ENCODE measurements at regions not wholly inside any gene's neighbourhood (a gene's known extent, or its start where the extent isn't known, plus 50 kb on each side); places are given as distances from the start of the nearest gene placed in this dataset.

DNA sequence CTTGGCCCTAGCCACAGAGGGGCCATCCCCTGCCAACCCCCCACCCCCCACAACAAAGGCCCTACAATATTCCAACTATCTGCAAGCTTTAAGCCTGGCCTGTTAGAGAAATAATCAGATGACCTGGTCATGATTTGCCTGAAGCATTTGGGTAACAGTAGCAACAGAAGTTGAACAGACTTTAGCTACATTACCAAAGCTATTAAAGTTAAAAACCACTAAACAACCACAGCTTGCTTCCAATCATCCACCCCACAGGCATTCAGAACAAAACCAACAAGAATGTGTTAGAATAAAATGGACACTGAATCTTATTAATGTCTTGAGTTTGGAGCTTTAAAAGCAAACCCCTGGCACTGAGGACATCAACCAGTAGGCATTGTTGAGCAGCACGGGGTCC, 250.9 kb downstream of the LRFN2 start:
- H3K27ac Mint-ChIP-seq (ENCODE audit: unreplicated experiment) = no peak overlapping the region
- TF ChIP-seq, protein P1, sequence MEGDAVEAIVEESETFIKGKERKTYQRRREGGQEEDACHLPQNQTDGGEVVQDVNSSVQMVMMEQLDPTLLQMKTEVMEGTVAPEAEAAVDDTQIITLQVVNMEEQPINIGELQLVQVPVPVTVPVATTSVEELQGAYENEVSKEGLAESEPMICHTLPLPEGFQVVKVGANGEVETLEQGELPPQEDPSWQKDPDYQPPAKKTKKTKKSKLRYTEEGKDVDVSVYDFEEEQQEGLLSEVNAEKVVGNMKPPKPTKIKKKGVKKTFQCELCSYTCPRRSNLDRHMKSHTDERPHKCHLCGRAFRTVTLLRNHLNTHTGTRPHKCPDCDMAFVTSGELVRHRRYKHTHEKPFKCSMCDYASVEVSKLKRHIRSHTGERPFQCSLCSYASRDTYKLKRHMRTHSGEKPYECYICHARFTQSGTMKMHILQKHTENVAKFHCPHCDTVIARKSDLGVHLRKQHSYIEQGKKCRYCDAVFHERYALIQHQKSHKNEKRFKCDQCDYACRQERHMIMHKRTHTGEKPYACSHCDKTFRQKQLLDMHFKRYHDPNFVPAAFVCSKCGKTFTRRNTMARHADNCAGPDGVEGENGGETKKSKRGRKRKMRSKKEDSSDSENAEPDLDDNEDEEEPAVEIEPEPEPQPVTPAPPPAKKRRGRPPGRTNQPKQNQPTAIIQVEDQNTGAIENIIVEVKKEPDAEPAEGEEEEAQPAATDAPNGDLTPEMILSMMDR (IDR thresholded peaks at IDR 0.05; ENCODE audit: unreplicated experiment) = no peak
- no peaks in the 10 kb centered on the region for H3K36me3 Mint-ChIP-seq (ENCODE audit: insufficient read depth, unreplicated experiment)
- BruUV-seq (replicated peaks) = no TSS peak
- H3K4me3 Mint-ChIP-seq (ENCODE audit: low read depth, unreplicated experiment) = no peak overlapping the region
- intact Hi-C loops (cut with micrococcal nuclease; ENCODE audit: unreplicated experiment) = no loop called here
- no peak for DNase-seq
- peaks cover 87% of the 10 kb centered on the region for H3K27me3 Mint-ChIP-seq (ENCODE audit: unreplicated experiment)
- H3K9me3 Mint-ChIP-seq (ENCODE audit: low read depth, unreplicated experiment) = no peaks in the 10 kb centered on the region
- no peaks in the 10 kb centered on the region for H3K4me1 Mint-ChIP-seq (ENCODE audit: low read depth, unreplicated experiment)
- CTCF ChIA-PET = interaction anchor here (1.1 kb wide), 1 partner anchor 18 kb away, joined by 3 read pairs; no protein-coding TSS in a partner anchor

DNA sequence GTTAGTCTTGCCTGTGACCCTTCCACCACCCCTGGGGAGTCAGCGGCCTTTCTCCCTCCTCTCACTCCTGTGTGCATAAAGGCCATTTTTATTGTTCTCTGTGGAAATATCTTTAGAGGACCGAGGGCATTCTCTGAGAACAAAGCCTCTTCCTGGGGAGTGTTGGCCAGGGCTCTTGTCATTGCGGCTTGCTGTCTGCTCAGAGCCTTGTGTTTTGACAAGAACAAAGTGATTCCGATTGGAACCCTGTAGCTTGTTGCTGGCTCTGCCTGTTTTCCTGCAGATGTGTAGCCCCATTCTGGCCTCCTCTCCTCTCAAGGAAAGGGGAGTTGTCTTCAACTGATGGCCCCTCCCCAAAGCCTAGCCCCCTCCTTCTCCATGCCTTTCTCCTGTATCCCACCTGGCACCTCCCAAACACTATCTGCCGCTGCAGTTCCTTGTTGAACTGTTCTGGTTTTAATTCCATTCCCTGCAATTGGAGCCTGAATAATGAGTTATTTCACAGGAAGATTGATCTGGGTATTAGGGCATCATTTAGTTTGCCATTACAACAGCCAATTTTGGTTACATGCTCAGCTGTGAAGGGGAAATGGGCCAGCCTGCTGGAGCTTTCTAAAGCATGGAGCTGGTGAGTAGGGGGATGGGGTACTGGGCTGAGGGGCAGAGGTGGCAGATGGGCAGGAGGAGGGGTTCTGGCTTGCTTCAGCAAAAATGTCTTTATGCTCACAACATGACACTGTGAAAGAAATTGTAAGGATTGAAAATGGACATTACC, 252.5 kb downstream of the LRFN2 start:
- CTCF ChIA-PET = no interaction called here
- no peak for DNase-seq
- H3K4me1 Mint-ChIP-seq (ENCODE audit: low read depth, unreplicated experiment) = no peaks in the 10 kb centered on the region
- TF ChIP-seq, protein P1 (IDR thresholded peaks at IDR 0.05; ENCODE audit: unreplicated experiment) = no peak
- BruUV-seq (replicated peaks) = no TSS peak
- H3K36me3 Mint-ChIP-seq (ENCODE audit: insufficient read depth, unreplicated experiment) = no peaks in the 10 kb centered on the region
- intact Hi-C loops (cut with micrococcal nuclease; ENCODE audit: unreplicated experiment) = no loop called here
- H3K4me3 Mint-ChIP-seq (ENCODE audit: low read depth, unreplicated experiment) = no peak overlapping the region
- no peak overlapping the region for H3K27ac Mint-ChIP-seq (ENCODE audit: unreplicated experiment)
- peaks cover 85% of the 10 kb centered on the region for H3K27me3 Mint-ChIP-seq (ENCODE audit: unreplicated experiment)
- no peaks in the 10 kb centered on the region for H3K9me3 Mint-ChIP-seq (ENCODE audit: low read depth, unreplicated experiment)

DNA sequence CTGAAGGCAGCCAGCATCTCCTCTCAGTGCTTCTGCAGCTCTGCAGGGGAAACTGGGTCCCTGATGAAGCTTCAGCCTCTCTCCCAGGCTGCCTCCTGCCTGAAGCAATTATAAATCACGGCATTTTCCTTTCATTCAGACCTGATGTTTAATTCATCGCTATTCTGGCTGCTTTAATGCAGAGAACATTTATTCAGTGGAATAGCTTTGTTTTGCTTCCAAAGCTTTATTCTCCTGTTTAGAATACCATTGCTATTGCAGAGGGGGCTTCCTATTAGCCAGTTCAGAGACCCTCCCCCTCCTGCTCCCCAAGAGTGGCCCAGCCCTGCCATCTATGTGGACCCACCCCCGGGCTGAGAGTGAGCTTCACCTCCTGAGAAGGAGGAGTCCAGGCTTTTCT, 255.6 kb downstream of the LRFN2 start:
- Mint-ChIP-seq H3K9me3 (ENCODE audit: low read depth, unreplicated experiment) (no peaks in the 10 kb centered on the region), H3K27me3 (ENCODE audit: unreplicated experiment) (peaks cover 88% of the 10 kb centered on the region), H3K4me3 (ENCODE audit: low read depth, unreplicated experiment) (no peak overlapping the region), H3K27ac (ENCODE audit: unreplicated experiment) (no peak overlapping the region), H3K4me1 (ENCODE audit: low read depth, unreplicated experiment) (no peaks in the 10 kb centered on the region), H3K36me3 (ENCODE audit: insufficient read depth, unreplicated experiment) (no peaks in the 10 kb centered on the region)
- no TSS peak for BruUV-seq (replicated peaks)
- CTCF ChIA-PET = interaction anchor here (0.6 kb wide), 1 partner anchor 620 kb away, joined by 5 read pairs; no protein-coding TSS in a partner anchor
- TF ChIP-seq, protein P1 (IDR thresholded peaks at IDR 0.05; ENCODE audit: unreplicated experiment) = no peak
- DNase-seq = no peak
- intact Hi-C loops (cut with micrococcal nuclease; ENCODE audit: unreplicated experiment) = no loop called here

DNA sequence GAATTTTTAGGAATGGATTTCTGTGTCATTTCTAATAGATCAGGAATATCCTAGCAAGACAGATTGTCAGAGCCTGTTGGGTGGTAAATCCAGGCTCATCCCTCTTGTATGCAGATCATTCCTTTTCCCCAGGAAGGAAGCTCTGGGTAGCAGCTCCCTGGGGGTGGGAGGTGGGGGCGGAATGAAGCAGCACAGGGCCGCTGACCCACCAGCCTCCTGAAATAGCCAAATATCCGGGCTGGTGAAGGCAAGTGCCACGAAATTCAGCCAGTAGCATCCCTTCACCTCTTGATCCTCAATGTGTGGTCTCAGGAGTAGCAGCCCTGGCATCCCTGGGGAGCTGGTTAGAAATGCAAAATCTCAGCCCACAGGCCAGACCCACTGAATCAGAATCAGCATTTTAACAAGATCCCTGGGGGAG, 256.9 kb downstream of the LRFN2 start:
- no peaks in the 10 kb centered on the region for H3K4me1 Mint-ChIP-seq (ENCODE audit: low read depth, unreplicated experiment)
- intact Hi-C loops (cut with micrococcal nuclease; ENCODE audit: unreplicated experiment) = no loop called here
- TF ChIP-seq, protein P1 (IDR thresholded peaks at IDR 0.05; ENCODE audit: unreplicated experiment) = no peak
- no peak overlapping the region for H3K27ac Mint-ChIP-seq (ENCODE audit: unreplicated experiment)
- peaks cover 93% of the 10 kb centered on the region for H3K27me3 Mint-ChIP-seq (ENCODE audit: unreplicated experiment)
- BruUV-seq (replicated peaks) = no TSS peak
- CTCF ChIA-PET = interaction anchor here (0.7 to 1.0 kb wide), 3 partner anchors 9 to 294 kb away, joined by 3 to 6 read pairs (median 4); no protein-coding TSS in a partner anchor
- H3K4me3 Mint-ChIP-seq (ENCODE audit: low read depth, unreplicated experiment) = no peak overlapping the region
- H3K36me3 Mint-ChIP-seq (ENCODE audit: insufficient read depth, unreplicated experiment) = no peaks in the 10 kb centered on the region
- no peaks in the 10 kb centered on the region for H3K9me3 Mint-ChIP-seq (ENCODE audit: low read depth, unreplicated experiment)
- DNase-seq = no peak
